DOHH2 (cell line): ENCODE measurements at regions not wholly inside any gene's neighbourhood (a gene's known extent, or its start where the extent isn't known, plus 50 kb on each side); places are given as distances from the start of the nearest gene placed in this dataset.

ENCODE experiments used
- H3F3A ChIP-seq: fragments of 200-600 bp; sonication (generic), shearing (Covaris generic); 2 replicates; pipeline ENCODE4 v1.6.0; 2016; ENCODE audit warnings: antibody characterized with exemption, mild to moderate bottlenecking; ENCODE audit not compliant: control insufficient read depth, insufficient read depth
- H3K27ac ChIP-seq: fragments of 200-600 bp; sonication (generic); 2 replicates; pipeline ENCODE4 v1.5.1; 2014; ENCODE audit warnings: low read depth, mild to moderate bottlenecking, low read length, moderate library complexity
- H3K27me3 ChIP-seq: fragments of 200-600 bp; sonication (generic); 2 replicates; pipeline ENCODE4 v1.6.1; 2014; ENCODE audit warnings: mild to moderate bottlenecking, low read length, mixed read lengths; ENCODE audit not compliant: control insufficient read depth
- H3K36me3 ChIP-seq: fragments of 200-600 bp; sonication (generic); 2 replicates; pipeline ENCODE4 v1.6.1; 2014; ENCODE audit warnings: mild to moderate bottlenecking, low read length, moderate library complexity, mixed read lengths; ENCODE audit not compliant: control insufficient read depth
- H3K4me1 ChIP-seq: fragments of 200-600 bp; sonication (generic); 2 replicates; pipeline ENCODE4 v1.6.1; 2014; ENCODE audit warnings: mild to moderate bottlenecking, low read length, mixed read lengths; ENCODE audit not compliant: control insufficient read depth
- H3K4me2 ChIP-seq: fragments of 200-600 bp; sonication (generic); 2 replicates; pipeline ENCODE4 v1.6.0; 2014; ENCODE audit warnings: mild to moderate bottlenecking, low read length, moderate library complexity
- H3K4me3 ChIP-seq: fragments of 200-600 bp; sonication (generic); 2 replicates; pipeline ENCODE4 v1.5.1; 2014; ENCODE audit warnings: mild to moderate bottlenecking, low read length, mixed read lengths
- H3K79me2 ChIP-seq: fragments of 200-600 bp; sonication (generic); 2 replicates; pipeline ENCODE4 v1.6.1; 2014; ENCODE audit warnings: mild to moderate bottlenecking, low read length, mixed read lengths; ENCODE audit not compliant: control insufficient read depth
- H3K9me2 ChIP-seq: fragments of 200-600 bp; sonication (generic); replicated peaks from 2 replicates; pipeline ENCODE4 v1.6.1; 2014; ENCODE audit warnings: mild to moderate bottlenecking, low read length, mixed read lengths; ENCODE audit not compliant: control insufficient read depth
- H3K9me3 ChIP-seq: fragments of 200-600 bp; sonication (generic); 2 replicates; pipeline ENCODE4 v1.6.1; 2014; ENCODE audit warnings: antibody characterized with exemption, low read length, mixed read lengths; ENCODE audit not compliant: control insufficient read depth, insufficient read depth
- H4K20me1 ChIP-seq: fragments of 200-600 bp; sonication (generic); 2 replicates; pipeline ENCODE4 v1.6.0; 2014; ENCODE audit warnings: low read depth, mild to moderate bottlenecking, antibody characterized with exemption, low read length, moderate library complexity; ENCODE audit not compliant: control insufficient read depth, insufficient read depth
- CTCF ChIP-seq: fragments of 200-600 bp; sonication (generic); IDR thresholded peaks from one replicate; pipeline ENCODE4 v1.5.1; 2014; ENCODE audit warnings: antibody characterized with exemption, mild to moderate bottlenecking, low read depth, low read length; ENCODE audit not compliant: poor library complexity, severe bottlenecking
- EZH2phosphoT487 ChIP-seq: fragments of 200-600 bp; sonication (generic); IDR thresholded peaks from 2 replicates; pipeline ENCODE4 v1.6.1; 2017; ENCODE audit warnings: borderline replicate concordance, mild to moderate bottlenecking, antibody characterized with exemption, low read length, moderate library complexity, mixed read lengths

- no peaks in the 10 kb centered on the region for H3K9me3 ChIP-seq
- no peaks in the 10 kb centered on the region for H3K36me3 ChIP-seq
- TF ChIP-seq CTCF (no peak), EZH2phosphoT487 (no peak)
- H3K4me3 ChIP-seq = no peak overlapping the region
- no peaks in the 10 kb centered on the region for H4K20me1 ChIP-seq
- H3K4me2 ChIP-seq = no peak overlapping the region
- no peaks in the 10 kb centered on the region for H3K79me2 ChIP-seq
- no peaks in the 10 kb centered on the region for H3K4me1 ChIP-seq
- H3K27me3 ChIP-seq = no peaks in the 10 kb centered on the region
- H3K27ac ChIP-seq = no peak overlapping the region
- H3K9me2 ChIP-seq = no peaks in the 10 kb centered on the region
- no peaks in the 10 kb centered on the region for H3F3A ChIP-seq
Observed at GRCh38 chr3:5498981-5499380, 311.5 kb downstream of the EDEM1 start.

- Histone ChIP-seq H3K4me1 (no peaks in the 10 kb centered on the region), H3K27ac (no peak overlapping the region), H3K9me2 (no peaks in the 10 kb centered on the region), H3K4me2 (no peak overlapping the region), H3K79me2 (no peaks in the 10 kb centered on the region), H3K27me3 (no peaks in the 10 kb centered on the region), H3F3A (no peaks in the 10 kb centered on the region), H3K4me3 (no peak overlapping the region), H4K20me1 (no peaks in the 10 kb centered on the region), H3K36me3 (no peaks in the 10 kb centered on the region), H3K9me3 (no peaks in the 10 kb centered on the region)
- no peak for TF ChIP-seq EZH2phosphoT487
- no peak for TF ChIP-seq CTCF
Observed at GRCh38 chr3:5499404-5499803, 311.9 kb downstream of the EDEM1 start.

DNA sequence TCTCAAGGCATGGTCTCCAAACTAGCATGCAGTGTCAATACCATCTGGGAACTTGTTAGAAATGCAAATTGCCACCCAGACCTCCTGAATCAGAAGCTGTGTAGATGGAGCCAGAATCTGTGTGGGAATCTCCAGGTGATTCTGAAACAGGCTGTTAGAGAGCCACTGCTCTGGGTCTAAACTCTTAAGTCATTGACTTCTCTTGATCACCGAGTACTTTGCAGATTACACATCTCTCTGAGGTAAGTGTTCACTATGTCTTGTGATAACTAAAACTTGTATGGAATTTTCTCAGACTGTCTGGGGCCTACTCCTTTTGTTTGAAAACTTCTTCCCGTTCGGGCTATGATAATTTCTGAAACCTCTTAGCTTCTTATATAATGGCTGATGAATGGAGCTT lies 315.6 kb downstream of the EDEM1 start:
- Histone ChIP-seq H3K9me3 (no peaks in the 10 kb centered on the region), H3K27ac (no peak overlapping the region), H3K4me2 (no peak overlapping the region), H4K20me1 (no peaks in the 10 kb centered on the region), H3K4me1 (no peaks in the 10 kb centered on the region), H3F3A (no peaks in the 10 kb centered on the region), H3K9me2 (no peaks in the 10 kb centered on the region), H3K4me3 (no peak overlapping the region), H3K27me3 (no peaks in the 10 kb centered on the region), H3K79me2 (no peaks in the 10 kb centered on the region), H3K36me3 (no peaks in the 10 kb centered on the region)
- no peak for TF ChIP-seq CTCF
- no peak for TF ChIP-seq EZH2phosphoT487

GRCh38 chr3:5504135-5504534 lies 316.6 kb downstream of the EDEM1 start:
- Histone ChIP-seq H3K36me3 (no peaks in the 10 kb centered on the region), H3K9me3 (peaks cover 3% of the 10 kb centered on the region; the same call in 1 of the 2 replicates), H3F3A (no peaks in the 10 kb centered on the region), H3K4me2 (no peak overlapping the region), H3K79me2 (no peaks in the 10 kb centered on the region), H4K20me1 (no peaks in the 10 kb centered on the region), H3K4me1 (no peaks in the 10 kb centered on the region), H3K9me2 (no peaks in the 10 kb centered on the region), H3K4me3 (no peak overlapping the region), H3K27me3 (no peaks in the 10 kb centered on the region), H3K27ac (no peak overlapping the region)
- TF ChIP-seq CTCF = no peak
- no peak for TF ChIP-seq EZH2phosphoT487
